Occipital lobe (tissue), 1 donor: ENCODE measurements at regions not wholly inside any gene's neighbourhood (a gene's known extent, or its start where the extent isn't known, plus 50 kb on each side); places are given as distances from the start of the nearest gene placed in this dataset. TPM values are rescaled to one million over a fixed set of nuclear protein-coding genes. Genes with fewer than 3 reads are reported as not detected.

ENCODE experiments used
- small RNA-seq: library from RNA; depleted of rRNA; stranded (forward); fragments of <200 nt; gene quantifications from one replicate; pipeline ENCODE3, GENCODE V24; 2014

Small RNA genes in the stretch of these regions (small RNA-seq; reads per million reads assigned to genes)
- gene RF00156 = not detected
